ENCODE measurements at regions not wholly inside any gene's neighbourhood (a gene's known extent, or its start where the extent isn't known, plus 50 kb on each side); places are given as distances from the start of the nearest gene placed in this dataset.
"Not testable (repeated sequence)": the region's sequence is repeated elsewhere in the genome, so short reads cannot be mapped to it uniquely, and the experiment has no call there.

DNA sequence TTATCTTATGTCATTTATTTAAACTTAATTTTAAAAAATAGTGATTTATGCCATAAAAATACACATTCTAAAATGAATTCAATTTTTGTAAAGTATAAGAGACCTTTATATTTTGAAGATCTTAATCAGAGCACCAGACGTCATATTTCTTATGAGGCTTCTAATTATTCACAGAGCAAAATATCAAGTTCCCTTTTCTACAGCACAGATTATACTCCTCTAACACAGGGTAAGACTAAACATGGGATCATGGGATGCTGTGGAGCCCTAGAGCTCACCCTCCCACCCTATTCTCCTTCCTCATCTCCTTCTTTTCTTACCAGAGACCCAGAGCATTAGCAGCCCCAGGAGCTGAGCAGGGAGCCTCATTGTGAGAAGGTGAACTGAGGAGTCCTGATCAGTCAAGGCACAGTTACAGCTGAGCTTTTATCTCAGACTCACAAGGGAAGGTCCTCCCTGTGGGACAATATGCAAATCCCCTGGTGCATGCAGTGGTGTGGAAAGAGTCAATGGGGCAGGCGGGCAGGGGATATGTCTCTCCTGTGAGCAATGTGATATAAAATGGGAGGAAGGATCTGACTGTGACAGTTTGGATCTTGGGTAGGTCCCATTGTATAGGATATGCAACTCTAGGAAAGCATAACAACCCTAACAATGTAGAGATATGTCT is 530.7 kb downstream of the RPIA start:
- ATAC-seq; intact Hi-C loops (cut with DNase I); DNase-seq (ENCODE audit: missing footprints): not testable (repeated sequence)

DNA sequence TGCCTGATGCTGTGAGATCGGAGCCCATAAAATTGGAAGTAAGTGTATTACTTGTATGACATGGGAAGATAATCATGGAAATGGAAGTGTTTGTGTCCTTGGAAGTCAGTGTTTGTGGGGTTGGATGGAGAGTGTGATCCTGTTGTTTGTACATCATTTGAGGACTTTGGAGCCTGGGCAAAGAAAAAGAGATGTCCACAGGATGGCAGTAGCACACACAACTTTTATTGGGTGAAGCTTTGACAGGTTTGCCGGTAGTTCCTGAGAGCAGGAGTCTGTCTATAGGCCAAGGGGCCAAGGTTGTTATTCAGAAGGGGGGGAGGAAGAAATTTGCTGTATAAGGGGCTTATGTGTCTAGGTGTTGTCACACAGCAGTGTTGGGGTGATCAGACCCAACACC is 533.3 kb downstream of the RPIA start:
- DNase-seq (ENCODE audit: missing footprints); ATAC-seq; intact Hi-C loops (cut with DNase I): not testable (repeated sequence)

DNA sequence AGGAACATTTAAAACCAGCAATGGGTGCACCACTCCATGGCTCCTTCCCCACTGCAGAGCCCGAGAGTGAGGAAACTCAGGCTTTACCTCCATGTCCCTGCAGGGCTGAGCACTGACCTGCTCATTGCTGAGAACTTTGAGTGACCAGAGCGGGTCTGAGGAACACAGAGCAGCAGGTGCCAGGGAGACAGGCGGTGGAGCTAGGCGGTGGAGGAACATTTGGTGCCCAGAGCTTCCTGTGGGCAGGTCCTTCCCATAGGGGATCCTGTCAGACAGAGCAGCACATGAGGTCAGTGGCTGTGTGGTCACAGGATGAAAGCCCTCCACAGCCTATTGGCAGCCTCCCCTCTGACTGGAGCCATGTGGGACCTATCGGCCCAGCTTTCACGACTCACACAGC is 538.5 kb downstream of the RPIA start:
- intact Hi-C loops (cut with DNase I); DNase-seq (ENCODE audit: missing footprints); ATAC-seq: not testable (repeated sequence)

DNA sequence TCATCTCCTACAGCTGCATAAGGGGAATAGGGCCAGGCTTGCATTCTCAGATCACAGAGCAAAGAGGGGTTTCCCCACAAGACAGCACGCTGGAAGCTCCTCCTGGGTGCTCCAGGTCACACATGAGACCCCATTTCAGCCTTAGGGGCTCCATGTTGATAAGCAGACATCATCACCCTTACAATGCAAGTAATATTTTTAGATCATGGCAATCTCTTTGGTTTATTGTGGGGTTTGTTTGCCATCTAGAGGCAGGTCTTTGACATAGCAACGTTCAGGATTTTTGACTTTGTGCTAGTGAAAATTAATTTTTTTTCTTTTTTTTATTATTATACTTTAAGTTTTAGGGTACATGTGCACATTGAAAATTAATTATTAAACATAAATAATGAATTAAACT is 539.8 kb downstream of the RPIA start:
- intact Hi-C loops (cut with DNase I); ATAC-seq; DNase-seq (ENCODE audit: missing footprints): not testable (repeated sequence)

DNA sequence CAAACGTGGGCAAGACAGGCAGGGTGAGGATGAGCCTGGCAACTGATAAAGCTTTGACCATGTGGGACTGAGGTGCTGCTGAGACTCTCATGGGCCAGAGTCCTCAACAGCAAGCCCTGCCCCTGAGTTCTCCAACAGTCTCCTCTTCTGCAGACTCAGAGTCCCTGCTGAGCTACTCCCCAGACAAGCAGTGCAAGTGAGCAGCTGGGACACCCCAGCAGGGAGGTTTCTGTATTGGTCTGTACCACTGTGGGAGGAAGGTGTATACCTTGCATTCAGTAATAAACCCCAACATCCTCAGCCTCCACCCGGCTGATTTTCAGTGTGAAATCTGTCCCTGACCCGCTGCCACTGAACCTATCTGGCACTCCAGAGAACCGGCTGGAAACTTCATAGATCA is 542.5 kb downstream of the RPIA start:
- ATAC-seq; intact Hi-C loops (cut with DNase I): not testable (repeated sequence)

DNA sequence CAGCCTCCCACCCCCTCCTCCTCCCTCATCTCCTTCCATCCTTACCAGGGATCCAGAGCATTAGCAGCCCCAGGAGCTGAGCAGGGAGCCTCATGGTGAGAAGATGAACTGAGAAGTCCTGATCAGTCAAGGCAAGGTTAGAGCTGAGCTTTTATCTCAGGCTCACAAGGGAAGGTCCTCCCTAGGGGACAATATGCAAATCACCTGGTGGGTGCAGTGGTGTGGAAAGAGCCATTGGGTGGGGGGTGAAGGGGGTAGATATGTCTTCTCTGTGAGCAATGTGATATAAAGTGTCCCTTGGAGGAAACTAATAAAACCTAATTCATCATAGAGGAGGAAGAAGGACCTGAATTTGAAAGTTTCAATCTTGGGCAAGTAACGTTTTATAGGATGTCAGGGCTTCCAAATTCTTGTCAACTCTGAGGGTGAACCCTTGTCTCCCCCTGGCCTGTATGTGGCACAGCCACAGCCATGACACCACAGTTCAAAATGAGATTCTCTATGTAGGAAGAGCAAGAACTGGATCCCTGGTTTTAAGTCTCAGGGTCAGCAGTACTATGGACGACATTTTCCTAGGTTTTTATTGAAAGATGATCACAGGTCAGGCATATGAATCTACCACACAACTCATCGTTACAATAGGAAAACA is 543.5 kb downstream of the RPIA start:
- DNase-seq (ENCODE audit: missing footprints); intact Hi-C loops (cut with DNase I); ATAC-seq: not testable (repeated sequence)

More for the DNA sequence above, 542.5 kb downstream of the RPIA start:
- DNase-seq (ENCODE audit: missing footprints), result not testable (repeated sequence)

DNA sequence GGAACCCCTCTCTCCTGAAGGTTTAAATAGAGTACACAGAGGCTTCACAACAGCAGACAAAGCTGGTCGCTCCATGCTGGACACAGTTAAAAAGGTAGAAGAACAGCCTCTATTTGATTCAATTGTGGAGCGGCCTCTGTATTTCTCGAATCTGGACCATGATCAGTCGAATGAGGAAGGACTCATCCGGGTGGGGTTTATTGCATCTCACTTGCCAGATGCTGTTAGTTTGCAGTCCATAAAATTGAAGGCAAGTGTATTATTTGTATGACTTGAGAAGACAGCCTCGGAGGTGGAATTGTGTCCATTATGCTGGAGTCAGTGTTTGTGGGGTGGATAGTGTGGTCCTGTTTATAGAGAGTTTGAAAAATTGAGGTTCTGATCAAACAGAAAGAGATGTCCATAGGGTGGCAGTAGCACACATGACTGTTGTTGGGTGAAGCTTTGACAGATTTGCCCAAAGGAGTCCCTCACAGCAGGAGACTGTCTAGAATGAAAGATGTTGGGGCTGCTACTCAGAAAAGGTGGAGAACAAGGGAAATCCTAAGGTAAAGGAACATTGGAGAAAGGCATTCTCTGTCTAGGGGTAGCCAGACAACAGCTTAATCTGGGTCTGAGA is 545.5 kb downstream of the RPIA start:
- intact Hi-C loops (cut with DNase I); ATAC-seq: not testable (repeated sequence)

DNA sequence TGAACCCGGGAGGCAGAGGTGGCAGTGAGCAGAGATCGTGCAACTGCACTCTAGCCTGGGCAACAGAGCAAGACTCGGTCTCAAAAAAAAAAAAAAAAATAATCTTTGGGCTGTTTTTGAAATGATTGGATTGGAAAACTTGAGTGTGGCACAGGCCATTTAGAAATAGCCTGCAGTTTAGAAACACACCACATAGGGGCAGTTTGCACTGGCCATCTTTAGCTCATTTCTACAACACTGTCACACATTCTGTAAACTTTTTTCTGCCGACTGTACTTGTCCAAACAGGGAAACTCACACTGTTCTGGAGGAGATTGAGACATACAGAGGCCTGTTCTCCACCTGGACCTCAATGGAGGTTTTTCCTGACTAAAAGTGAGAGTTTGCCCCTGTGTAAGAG is 546.3 kb downstream of the RPIA start:
- ATAC-seq; DNase-seq (ENCODE audit: missing footprints); intact Hi-C loops (cut with DNase I): not testable (repeated sequence)

More for the DNA sequence above, 545.5 kb downstream of the RPIA start:
- not testable (repeated sequence) for DNase-seq (ENCODE audit: missing footprints)

DNA sequence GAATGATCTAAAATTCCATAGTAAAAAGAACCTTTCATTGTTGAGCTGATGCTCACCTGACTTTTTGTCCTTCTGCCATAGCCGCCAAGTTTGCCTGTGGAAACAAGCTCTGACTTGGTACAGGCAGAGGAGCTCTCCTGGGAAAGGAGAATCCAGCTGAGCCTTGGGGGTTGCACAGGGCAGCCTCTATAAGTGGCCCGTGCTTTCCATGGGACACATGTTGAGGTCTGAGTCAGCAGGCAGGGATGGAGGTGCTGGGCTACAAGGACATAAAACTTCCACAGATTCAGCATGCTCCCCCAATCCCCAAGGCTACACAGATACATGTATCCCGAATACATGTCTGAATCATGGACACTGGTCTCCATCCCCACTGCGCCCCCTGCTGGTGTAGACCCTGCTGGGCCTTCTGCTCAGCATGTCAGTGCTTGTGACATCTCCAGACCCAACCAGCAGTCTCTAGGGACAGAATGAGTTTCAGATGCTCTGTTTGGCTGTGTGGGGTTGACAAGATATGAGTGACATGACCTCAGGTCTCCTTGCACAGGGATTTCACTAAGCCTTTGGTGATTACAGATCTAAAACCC is 551.7 kb downstream of the RPIA start:
- intact Hi-C loops (cut with DNase I); DNase-seq (ENCODE audit: missing footprints); ATAC-seq: not testable (repeated sequence)

DNA sequence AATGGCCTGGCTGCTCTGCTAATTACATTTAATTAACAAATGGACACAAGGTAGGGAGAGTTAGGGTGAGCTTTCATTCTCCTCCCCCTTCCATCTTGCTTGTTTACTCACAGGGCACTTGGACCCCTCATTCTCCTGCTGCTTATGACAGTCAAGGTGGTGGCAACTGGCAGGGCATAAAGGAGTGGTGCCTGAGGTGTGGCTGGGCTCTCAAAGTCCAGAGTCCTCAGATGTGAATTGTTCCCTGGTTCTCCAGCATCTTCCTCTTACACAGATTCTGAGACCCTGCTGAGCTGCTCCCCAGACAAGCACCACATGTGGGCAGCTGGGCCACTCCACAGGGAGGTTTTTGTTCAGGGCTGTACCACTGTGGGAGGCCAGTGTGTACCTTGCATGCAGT is 552.9 kb downstream of the RPIA start:
- DNase-seq (ENCODE audit: missing footprints); intact Hi-C loops (cut with DNase I); ATAC-seq: not testable (repeated sequence)

DNA sequence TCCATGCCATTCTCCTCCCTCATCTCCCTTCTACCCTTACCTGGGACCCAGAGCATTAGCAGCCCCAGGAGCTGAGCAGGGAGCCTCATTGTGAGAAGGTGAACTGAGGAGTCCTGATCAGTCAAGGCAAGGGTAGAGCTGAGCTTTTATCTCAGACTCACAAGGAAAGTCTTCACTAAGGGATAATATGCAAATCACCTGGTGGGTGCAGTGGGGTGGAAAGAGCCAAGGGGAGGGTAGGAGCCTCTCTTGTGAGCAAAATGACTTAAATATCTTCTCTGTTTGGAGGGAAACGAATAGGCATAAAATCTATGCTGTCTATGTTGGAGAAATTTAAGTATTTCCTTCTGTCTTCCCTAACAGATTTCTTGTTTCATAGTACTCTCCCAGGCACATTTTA is 554.0 kb downstream of the RPIA start:
- DNase-seq (ENCODE audit: missing footprints); intact Hi-C loops (cut with DNase I); ATAC-seq: not testable (repeated sequence)

DNA sequence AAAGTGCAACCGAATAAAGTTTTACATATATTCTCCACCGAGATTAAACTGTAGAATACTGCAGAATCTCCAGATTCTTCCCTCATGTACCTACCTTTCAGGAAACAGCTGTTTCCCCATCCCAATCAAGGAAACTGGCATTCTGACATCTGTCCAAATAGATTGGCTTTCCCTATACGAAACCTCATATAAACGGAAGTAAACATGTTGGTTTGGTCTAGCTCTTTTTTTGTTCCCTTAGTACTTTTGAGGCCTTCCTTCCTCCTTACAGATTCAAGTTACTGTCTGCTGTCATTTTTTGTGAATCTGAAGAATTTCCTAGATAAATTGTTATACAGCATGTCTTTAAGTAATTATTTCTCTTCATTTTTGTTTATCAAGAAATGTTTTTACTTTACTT is 554.6 kb downstream of the RPIA start:
- DNase-seq (ENCODE audit: missing footprints); intact Hi-C loops (cut with DNase I); ATAC-seq: not testable (repeated sequence)

DNA sequence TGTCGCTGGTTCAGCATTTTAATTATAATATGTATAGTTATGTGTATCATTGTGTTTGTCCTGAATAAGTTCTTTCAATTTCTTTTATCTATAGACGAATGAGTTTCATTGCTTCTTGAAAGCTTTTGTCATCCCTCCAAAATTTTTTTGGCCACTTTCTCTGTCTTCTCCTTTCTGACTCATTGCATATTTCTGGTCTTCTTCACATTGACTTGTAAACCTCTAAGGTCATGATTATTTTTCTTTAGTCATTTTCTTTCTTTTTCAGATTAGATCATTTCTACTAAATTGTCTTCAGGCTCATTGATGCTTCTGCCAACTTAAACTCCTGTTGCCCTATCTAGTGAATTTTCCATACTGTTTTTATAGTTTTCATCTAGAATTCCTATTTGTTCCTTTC is 555.1 kb downstream of the RPIA start:
- ATAC-seq; intact Hi-C loops (cut with DNase I); DNase-seq (ENCODE audit: missing footprints): not testable (repeated sequence)

DNA sequence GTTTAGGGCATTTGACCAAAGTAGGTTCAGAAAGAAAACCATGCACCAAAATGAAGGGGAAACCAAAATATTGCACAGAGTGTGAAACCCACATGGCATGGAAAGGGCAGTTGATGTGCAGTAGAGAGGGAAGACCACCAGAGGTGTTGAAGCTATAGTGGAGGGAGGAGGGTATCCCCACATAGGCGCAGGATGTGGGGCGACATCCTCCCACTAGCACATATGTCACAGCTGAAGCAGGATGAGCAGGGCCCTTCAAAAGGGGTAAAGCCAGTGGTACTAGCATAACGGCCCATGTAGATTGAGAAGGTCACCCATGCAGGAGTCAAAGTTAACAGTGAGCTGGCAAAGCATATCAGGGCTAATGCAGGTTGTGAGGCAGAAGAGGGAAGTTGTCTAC is 563.5 kb downstream of the RPIA start:
- intact Hi-C loops (cut with DNase I); ATAC-seq; DNase-seq (ENCODE audit: missing footprints): not testable (repeated sequence)

DNA sequence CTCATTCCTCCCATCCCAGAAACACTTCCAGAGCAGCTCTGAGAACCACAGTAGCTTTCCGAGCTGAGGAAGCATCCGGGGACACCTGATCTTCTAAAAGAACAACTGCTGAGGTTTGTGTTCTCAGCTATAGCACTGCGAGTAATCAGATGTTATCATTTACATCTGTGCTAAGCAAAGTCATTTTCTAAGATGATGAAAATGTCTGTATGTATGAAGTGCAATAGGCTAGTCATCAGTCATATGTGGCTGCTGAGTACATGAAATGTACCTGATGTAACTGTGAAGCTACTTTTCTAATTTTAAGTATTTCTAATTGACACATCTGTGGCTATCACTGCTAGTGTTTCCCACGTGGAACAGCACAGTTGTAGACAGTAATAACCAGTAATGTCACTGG is 582.0 kb downstream of the RPIA start:
- DNase-seq (ENCODE audit: missing footprints); intact Hi-C loops (cut with DNase I); ATAC-seq: not testable (repeated sequence)

DNA sequence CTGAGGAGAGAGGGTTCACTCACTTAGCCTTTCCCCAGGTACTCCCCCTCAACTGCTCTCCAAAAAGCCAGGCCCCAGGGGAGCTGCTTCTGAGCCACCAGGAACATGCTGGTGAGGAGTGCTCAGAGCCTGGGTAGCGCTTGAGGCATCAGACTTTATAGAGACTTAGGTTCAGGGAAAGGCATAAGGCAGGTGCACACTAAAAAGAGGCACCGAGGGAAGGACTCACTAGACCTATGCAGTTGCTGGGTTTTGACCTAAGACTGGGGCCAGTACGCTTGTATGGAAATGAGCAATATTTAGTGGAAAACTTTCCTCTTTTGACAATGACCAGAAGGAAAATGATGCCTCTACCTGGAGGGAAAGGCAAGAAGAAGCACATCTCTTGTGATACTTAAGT is 589.1 kb downstream of the RPIA start:
- ATAC-seq; intact Hi-C loops (cut with DNase I); DNase-seq (ENCODE audit: missing footprints): not testable (repeated sequence)

DNA sequence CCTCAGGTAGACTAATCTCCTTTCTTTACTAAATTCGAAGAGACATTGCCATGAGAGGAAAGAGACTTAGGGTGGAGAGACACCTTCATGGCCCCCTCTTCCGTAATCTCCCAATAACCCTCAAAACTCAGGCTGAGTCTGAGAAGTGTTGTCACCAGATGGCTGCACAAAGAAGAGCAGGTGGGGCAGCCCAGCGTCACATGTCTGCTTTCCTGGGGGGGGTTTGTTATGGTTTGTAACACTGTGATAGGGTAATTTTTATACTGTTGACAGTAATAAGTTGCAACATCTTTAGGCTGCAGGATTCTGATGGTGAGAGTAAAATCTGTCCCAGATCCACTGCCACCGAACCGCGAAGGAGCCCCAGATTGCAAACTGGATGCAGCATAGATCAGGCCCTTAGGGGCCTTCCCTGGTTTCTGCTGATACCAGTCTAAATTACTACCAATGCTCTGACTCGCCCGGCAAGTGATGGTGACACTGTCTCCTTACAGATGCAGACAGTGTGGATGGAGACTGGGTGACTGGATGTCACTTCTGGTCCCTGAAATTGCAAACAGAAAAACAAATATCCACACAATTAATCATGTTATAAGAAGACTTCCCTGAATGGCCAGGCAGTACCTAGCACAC is 595.1 kb downstream of the RPIA start:
- ATAC-seq; intact Hi-C loops (cut with DNase I); DNase-seq (ENCODE audit: missing footprints): not testable (repeated sequence)

DNA sequence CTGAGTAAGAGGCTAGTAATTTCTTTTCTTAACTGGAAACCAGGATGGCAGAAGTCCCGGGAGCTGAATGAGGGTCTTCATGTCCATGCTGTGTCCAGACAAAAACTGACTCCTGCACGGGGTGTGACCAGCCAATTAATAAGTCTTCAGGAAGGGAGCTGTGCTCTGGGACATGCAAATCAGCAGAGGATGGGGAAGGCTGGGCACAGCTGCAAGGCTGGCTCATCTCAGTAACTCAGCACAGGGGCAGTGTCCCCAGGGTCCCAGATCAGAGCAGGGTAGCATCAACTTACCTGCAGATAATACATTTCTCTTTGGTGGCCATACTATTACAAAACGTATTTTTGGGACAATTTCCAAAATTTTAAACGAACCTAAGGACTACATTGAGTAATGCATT is 595.6 kb downstream of the RPIA start:
- DNase-seq (ENCODE audit: missing footprints); intact Hi-C loops (cut with DNase I); ATAC-seq: not testable (repeated sequence)

Data from Right ventricle myocardium inferior (tissue), 1 donor.